ENCODE measurements at regions not wholly inside any gene's neighbourhood (a gene's known extent, or its start where the extent isn't known, plus 50 kb on each side); places are given as distances from the start of the nearest gene placed in this dataset.

- Histone ChIP-seq H3K9me3 (ENCODE audit: control insufficient read depth, low read length) (no peaks in the 10 kb centered on the region), H3K4me3 (ENCODE audit: low read depth, low read length) (no peak overlapping the region), H3K4me1 (no peaks in the 10 kb centered on the region), H3K27ac (no peak overlapping the region), H3K9ac (no peak overlapping the region), H3K36me3 (ENCODE audit: control insufficient read depth, insufficient read depth, low read length) (no peaks in the 10 kb centered on the region), H3K79me2 (no peaks in the 10 kb centered on the region), H2AFZ (no peak overlapping the region), H3K27me3 (ENCODE audit: control insufficient read depth, insufficient read depth, low read length) (no peaks in the 10 kb centered on the region), H3K4me2 (ENCODE audit: low read length) (no peak overlapping the region)
- TF ChIP-seq, protein P1, sequence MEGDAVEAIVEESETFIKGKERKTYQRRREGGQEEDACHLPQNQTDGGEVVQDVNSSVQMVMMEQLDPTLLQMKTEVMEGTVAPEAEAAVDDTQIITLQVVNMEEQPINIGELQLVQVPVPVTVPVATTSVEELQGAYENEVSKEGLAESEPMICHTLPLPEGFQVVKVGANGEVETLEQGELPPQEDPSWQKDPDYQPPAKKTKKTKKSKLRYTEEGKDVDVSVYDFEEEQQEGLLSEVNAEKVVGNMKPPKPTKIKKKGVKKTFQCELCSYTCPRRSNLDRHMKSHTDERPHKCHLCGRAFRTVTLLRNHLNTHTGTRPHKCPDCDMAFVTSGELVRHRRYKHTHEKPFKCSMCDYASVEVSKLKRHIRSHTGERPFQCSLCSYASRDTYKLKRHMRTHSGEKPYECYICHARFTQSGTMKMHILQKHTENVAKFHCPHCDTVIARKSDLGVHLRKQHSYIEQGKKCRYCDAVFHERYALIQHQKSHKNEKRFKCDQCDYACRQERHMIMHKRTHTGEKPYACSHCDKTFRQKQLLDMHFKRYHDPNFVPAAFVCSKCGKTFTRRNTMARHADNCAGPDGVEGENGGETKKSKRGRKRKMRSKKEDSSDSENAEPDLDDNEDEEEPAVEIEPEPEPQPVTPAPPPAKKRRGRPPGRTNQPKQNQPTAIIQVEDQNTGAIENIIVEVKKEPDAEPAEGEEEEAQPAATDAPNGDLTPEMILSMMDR (IDR thresholded peaks at IDR 0.05), result no peak
Measured at GRCh38 chr18:44048435-44048834, 632.3 kb upstream of the SETBP1 start.

GRCh38 chr18:44048846-44049245 is 631.8 kb upstream of the SETBP1 start:
- Histone ChIP-seq H3K36me3 (ENCODE audit: control insufficient read depth, insufficient read depth, low read length) (no peaks in the 10 kb centered on the region), H3K79me2 (no peaks in the 10 kb centered on the region), H3K4me3 (ENCODE audit: low read depth, low read length) (no peak overlapping the region), H3K9me3 (ENCODE audit: control insufficient read depth, low read length) (no peaks in the 10 kb centered on the region), H3K4me2 (ENCODE audit: low read length) (no peak overlapping the region), H3K27ac (no peak overlapping the region), H2AFZ (no peak overlapping the region), H3K4me1 (no peaks in the 10 kb centered on the region), H3K9ac (no peak overlapping the region), H3K27me3 (ENCODE audit: control insufficient read depth, insufficient read depth, low read length) (no peaks in the 10 kb centered on the region)
- TF ChIP-seq, protein P1 (IDR thresholded peaks at IDR 0.05), result no peak

- no peak overlapping the region for H3K9ac ChIP-seq
- no peak overlapping the region for H3K27ac ChIP-seq
- H3K36me3 ChIP-seq (ENCODE audit: control insufficient read depth, insufficient read depth, low read length), result no peaks in the 10 kb centered on the region
- H3K79me2 ChIP-seq, result no peaks in the 10 kb centered on the region
- H3K9me3 ChIP-seq (ENCODE audit: control insufficient read depth, low read length), result no peaks in the 10 kb centered on the region
- no peaks in the 10 kb centered on the region for H3K27me3 ChIP-seq (ENCODE audit: control insufficient read depth, insufficient read depth, low read length)
- no peak overlapping the region for H2AFZ ChIP-seq
- H3K4me3 ChIP-seq (ENCODE audit: low read depth, low read length), result no peak overlapping the region
- TF ChIP-seq, protein P1 (IDR thresholded peaks at IDR 0.05), result no peak
- H3K4me2 ChIP-seq (ENCODE audit: low read length), result no peak overlapping the region
- H3K4me1 ChIP-seq, result no peaks in the 10 kb centered on the region
Measured at GRCh38 chr18:44051026-44051425, 629.7 kb upstream of the SETBP1 start.

- TF ChIP-seq, protein P1 (IDR thresholded peaks at IDR 0.05), result no peak
- H2AFZ ChIP-seq, result no peak overlapping the region
- no peaks in the 10 kb centered on the region for H3K27me3 ChIP-seq (ENCODE audit: control insufficient read depth, insufficient read depth, low read length)
- H3K4me3 ChIP-seq (ENCODE audit: low read depth, low read length), result no peak overlapping the region
- H3K27ac ChIP-seq, result no peak overlapping the region
- H3K79me2 ChIP-seq, result no peaks in the 10 kb centered on the region
- no peaks in the 10 kb centered on the region for H3K4me1 ChIP-seq
- no peaks in the 10 kb centered on the region for H3K36me3 ChIP-seq (ENCODE audit: control insufficient read depth, insufficient read depth, low read length)
- H3K4me2 ChIP-seq (ENCODE audit: low read length), result no peak overlapping the region
- H3K9me3 ChIP-seq (ENCODE audit: control insufficient read depth, low read length), result no peaks in the 10 kb centered on the region
- no peak overlapping the region for H3K9ac ChIP-seq
Measured at GRCh38 chr18:44054514-44054913, 626.2 kb upstream of the SETBP1 start.

- TF ChIP-seq, protein P1 (IDR thresholded peaks at IDR 0.05), result no peak
- Histone ChIP-seq H3K9ac (no peak overlapping the region), H3K36me3 (ENCODE audit: control insufficient read depth, insufficient read depth, low read length) (no peaks in the 10 kb centered on the region), H2AFZ (no peak overlapping the region), H3K4me2 (ENCODE audit: low read length) (no peak overlapping the region), H3K4me1 (no peaks in the 10 kb centered on the region), H3K9me3 (ENCODE audit: control insufficient read depth, low read length) (no peaks in the 10 kb centered on the region), H3K27me3 (ENCODE audit: control insufficient read depth, insufficient read depth, low read length) (no peaks in the 10 kb centered on the region), H3K27ac (no peak overlapping the region), H3K4me3 (ENCODE audit: low read depth, low read length) (no peak overlapping the region), H3K79me2 (no peaks in the 10 kb centered on the region)
Measured at GRCh38 chr18:44060197-44060596, 620.5 kb upstream of the SETBP1 start.
